ENCODE measurements at regions not wholly inside any gene's neighbourhood (a gene's known extent, or its start where the extent isn't known, plus 50 kb on each side); places are given as distances from the start of the nearest gene placed in this dataset.

DNA sequence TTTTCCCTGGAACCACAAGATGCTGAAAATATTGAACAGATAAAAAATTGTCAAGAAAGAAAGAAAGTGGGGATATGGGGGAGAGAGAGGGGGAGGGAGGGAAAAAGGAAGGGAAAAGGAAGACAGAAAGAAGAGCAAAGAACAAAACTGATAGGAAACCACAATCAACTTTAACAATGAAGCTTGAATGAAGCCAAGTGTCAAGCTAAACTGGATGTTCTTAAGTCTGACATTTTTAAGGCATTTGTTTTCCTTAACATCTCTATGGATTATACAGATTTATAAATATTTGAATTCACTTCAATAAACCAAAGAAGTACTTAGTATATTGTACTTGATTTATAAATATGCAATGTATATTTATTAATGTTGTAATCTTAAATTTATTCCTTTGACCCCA lies 197.6 kb upstream of the SMLR1 start:
- TF ChIP-seq CTCF (conservative IDR thresholded peaks at IDR 0.05 in 1 of 2, IDR thresholded peaks at IDR 0.05 in 1 of 2; ENCODE audit: low read depth in 1 of 2, low read length in 2 of 2) (no peak), EZH2 (IDR thresholded peaks at IDR 0.05; ENCODE audit: low read length, missing control alignments) (no peak)
